ENCODE measurements at regions not wholly inside any gene's neighbourhood (a gene's known extent, or its start where the extent isn't known, plus 50 kb on each side); places are given as distances from the start of the nearest gene placed in this dataset.

- no peaks in the 10 kb centered on the region for H3K36me3 Mint-ChIP-seq (ENCODE audit: low read depth)
- peaks cover 7% of the 10 kb centered on the region for H3K27me3 Mint-ChIP-seq (ENCODE audit: low read depth)
- TF ChIP-seq CTCF (IDR thresholded peaks at IDR 0.05; ENCODE audit: unreplicated experiment in 3 of 3), result no peak
- peak overlapping the region; percentile 18 to 61 (median 56) for H3K27ac Mint-ChIP-seq
- H3K4me3 Mint-ChIP-seq, result no peak overlapping the region
- no peaks in the 10 kb centered on the region for H3K9me3 Mint-ChIP-seq
- H3K4me1 Mint-ChIP-seq, result peaks cover 29% of the 10 kb centered on the region
Observed at GRCh38 chr2:126975671-126976655, 77.3 kb downstream of the TEX51 start.

- Mint-ChIP-seq H3K27ac (peak overlapping the region in 1 of 3 experiments; percentile 61), H3K36me3 (ENCODE audit: low read depth) (no peaks in the 10 kb centered on the region), H3K9me3 (no peaks in the 10 kb centered on the region), H3K27me3 (ENCODE audit: low read depth) (peaks cover 7% of the 10 kb centered on the region), H3K4me1 (peaks cover 27% of the 10 kb centered on the region), H3K4me3 (no peak overlapping the region)
- TF ChIP-seq CTCF (IDR thresholded peaks at IDR 0.05; ENCODE audit: unreplicated experiment in 3 of 3), result no peak
Observed at GRCh38 chr2:126976721-126977328, 78.1 kb downstream of the TEX51 start.

- H3K9me3 Mint-ChIP-seq, result no peaks in the 10 kb centered on the region
- TF ChIP-seq CTCF (IDR thresholded peaks at IDR 0.05; ENCODE audit: unreplicated experiment in 3 of 3), result no peak
- peaks cover 17% of the 10 kb centered on the region for H3K4me1 Mint-ChIP-seq
- peaks cover 4% of the 10 kb centered on the region for H3K27me3 Mint-ChIP-seq (ENCODE audit: low read depth)
- H3K4me3 Mint-ChIP-seq, result no peak overlapping the region
- H3K27ac Mint-ChIP-seq, result peak overlapping the region in 1 of 3 experiments; percentile 6
- H3K36me3 Mint-ChIP-seq (ENCODE audit: low read depth), result no peaks in the 10 kb centered on the region
Observed at GRCh38 chr2:126978333-126978732, 79.6 kb downstream of the TEX51 start.

GRCh38 chr2:126979039-126980003 lies 80.6 kb downstream of the TEX51 start:
- peaks cover 13% of the 10 kb centered on the region for H3K4me1 Mint-ChIP-seq
- H3K27ac Mint-ChIP-seq, result no peak overlapping the region
- H3K4me3 Mint-ChIP-seq, result no peak overlapping the region
- no peak for TF ChIP-seq CTCF (IDR thresholded peaks at IDR 0.05; ENCODE audit: unreplicated experiment in 3 of 3)
- H3K36me3 Mint-ChIP-seq (ENCODE audit: low read depth), result no peaks in the 10 kb centered on the region
- peaks cover 2% of the 10 kb centered on the region for H3K9me3 Mint-ChIP-seq
- no peaks in the 10 kb centered on the region for H3K27me3 Mint-ChIP-seq (ENCODE audit: low read depth)

GRCh38 chr2:126981476-126981875 lies 82.8 kb downstream of the TEX51 start:
- peaks cover 5% of the 10 kb centered on the region for H3K9me3 Mint-ChIP-seq
- peaks cover 4% of the 10 kb centered on the region for H3K4me1 Mint-ChIP-seq
- no peaks in the 10 kb centered on the region for H3K27me3 Mint-ChIP-seq (ENCODE audit: low read depth)
- H3K27ac Mint-ChIP-seq, result no peak overlapping the region
- no peak for TF ChIP-seq CTCF (IDR thresholded peaks at IDR 0.05; ENCODE audit: unreplicated experiment in 3 of 3)
- no peak overlapping the region for H3K4me3 Mint-ChIP-seq
- H3K36me3 Mint-ChIP-seq (ENCODE audit: low read depth), result no peaks in the 10 kb centered on the region

All from nephron (organoid).